ENCODE measurements at regions not wholly inside any gene's neighbourhood (a gene's known extent, or its start where the extent isn't known, plus 50 kb on each side); places are given as distances from the start of the nearest gene placed in this dataset.

GRCh38 chr12:89151536-89151935 lies 200.8 kb downstream of the DUSP6 start:
- TF ChIP-seq CTCF (IDR thresholded peaks at IDR 0.05) (no peak), POLR2A (IDR thresholded peaks at IDR 0.05) (no peak), EP300 (IDR thresholded peaks at IDR 0.05) (no peak)

All from ovary (tissue), 3 donors.